ENCODE measurements at regions not wholly inside any gene's neighbourhood (a gene's known extent, or its start where the extent isn't known, plus 50 kb on each side); places are given as distances from the start of the nearest gene placed in this dataset.
"Not testable (repeated sequence)": the region's sequence is repeated elsewhere in the genome, so short reads cannot be mapped to it uniquely, and the experiment has no call there.

GRCh38 chr17:20651736-20652135 lies 72.2 kb downstream of the CDRT15L2 start:
- not testable (repeated sequence) for TF ChIP-seq CTCF (conservative IDR thresholded peaks at IDR 0.05 in 1 of 2, IDR thresholded peaks at IDR 0.05 in 1 of 2; ENCODE audit: low read depth in 1 of 2, low read length in 2 of 2); EZH2 (IDR thresholded peaks at IDR 0.05; ENCODE audit: low read length, missing control alignments)
